RCC 7860 (cell line): ENCODE measurements at regions not wholly inside any gene's neighbourhood (a gene's known extent, or its start where the extent isn't known, plus 50 kb on each side); places are given as distances from the start of the nearest gene placed in this dataset.
A peak's percentile ranks its signal among the peaks of the same experiment; 100 is the strongest.
"Not testable (repeated sequence)": the region's sequence is repeated elsewhere in the genome, so short reads cannot be mapped to it uniquely, and the experiment has no call there.

Experiments used
- DNase-seq: peaks from one replicate; pipeline ENCODE4 v3.0.0-alpha.2; 2015; ENCODE audit warnings: low spot score
- FAIRE-seq: peaks from 2 replicates; lab custom pipeline; 2012; peaks lifted over from hg19 to GRCh38; lab: Jason Lieb, UNC

DNA sequence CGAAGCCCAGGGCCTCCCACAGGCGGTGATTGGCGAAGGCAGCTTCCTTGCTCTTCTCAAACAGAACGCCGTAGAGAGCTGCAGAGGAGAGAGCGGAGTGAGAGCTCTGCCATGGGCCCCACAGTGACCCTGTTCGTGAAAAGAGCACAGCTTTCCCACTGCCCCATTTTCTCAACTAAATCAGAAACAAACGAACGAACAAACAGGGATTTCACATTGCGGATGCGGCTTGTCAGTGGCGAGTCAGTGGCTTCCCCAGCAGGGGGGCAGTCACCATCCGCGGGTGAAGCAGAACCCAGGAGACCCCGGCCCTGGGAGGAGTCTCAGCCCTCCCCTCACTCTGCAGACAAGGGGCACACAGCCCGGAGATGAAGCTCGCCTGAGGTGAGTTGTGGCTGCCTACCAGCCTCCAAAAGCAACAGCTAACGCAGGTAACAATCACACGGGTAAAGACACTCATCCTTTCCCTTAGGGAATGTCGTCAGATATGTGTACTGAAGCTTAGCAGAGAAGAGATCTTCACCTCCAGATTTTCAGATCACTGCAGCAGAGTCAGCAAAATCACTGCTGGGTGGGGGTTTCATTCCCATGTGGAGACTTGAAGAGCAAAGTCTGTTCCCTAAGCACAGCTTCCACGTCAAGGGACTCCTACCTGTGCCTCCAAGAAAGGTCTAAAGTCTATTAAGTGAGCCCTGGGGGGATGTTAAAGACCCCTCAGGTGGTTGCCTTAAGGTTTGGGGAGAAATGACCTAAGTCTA lies 51.2 kb upstream of the GPR31 start:
- no peak for FAIRE-seq
- DNase-seq, result no peak

- no peak for DNase-seq
- no peak for FAIRE-seq
Observed at GRCh38 chr6:167209577-167209975, 51.8 kb upstream of the GPR31 start.

DNA sequence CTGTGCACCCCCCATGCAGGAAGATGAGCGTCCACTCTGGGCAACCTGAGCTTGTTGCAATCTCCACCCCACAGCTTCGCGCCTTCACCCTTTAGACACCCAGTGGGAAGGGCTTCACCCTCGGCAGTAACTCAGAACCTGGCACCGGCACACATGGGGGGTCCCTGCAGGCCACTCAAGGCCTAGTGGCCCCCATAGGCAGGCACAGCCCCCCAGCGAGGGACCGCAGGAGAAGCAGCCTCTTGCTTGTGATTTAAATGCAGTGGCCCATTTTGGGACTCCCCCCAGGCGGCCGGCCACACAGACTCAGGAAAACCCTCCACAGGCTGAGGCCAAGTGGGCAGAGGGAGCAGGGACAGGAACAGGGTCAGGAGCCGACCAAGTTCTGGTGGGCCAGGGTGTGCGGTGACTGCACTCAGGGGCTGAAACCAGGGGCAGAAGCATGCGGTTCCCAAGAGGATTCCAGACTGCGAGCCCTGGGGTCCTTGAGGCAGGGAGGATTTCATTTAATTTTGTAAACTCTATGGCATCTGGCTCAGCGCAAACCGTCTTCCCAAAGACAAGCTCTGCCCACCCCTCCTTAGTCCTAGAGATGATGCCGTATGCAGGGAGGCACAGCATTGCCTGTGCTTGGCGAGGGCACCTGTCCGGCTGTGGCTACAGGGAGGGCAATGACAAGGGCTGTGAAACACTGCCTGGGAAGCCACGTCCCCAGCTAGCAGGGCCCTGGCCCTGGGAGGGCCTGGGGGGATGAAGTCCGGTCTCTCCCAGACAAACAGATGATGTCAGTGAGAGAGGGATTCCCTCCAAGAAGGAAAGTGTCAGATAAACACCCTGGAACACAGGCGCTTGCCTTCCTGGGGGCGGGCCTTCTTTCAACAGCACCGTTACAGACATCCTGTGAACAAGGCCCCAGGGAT lies 52.9 kb upstream of the GPR31 start:
- no peak for FAIRE-seq
- DNase-seq, result no peak

DNA sequence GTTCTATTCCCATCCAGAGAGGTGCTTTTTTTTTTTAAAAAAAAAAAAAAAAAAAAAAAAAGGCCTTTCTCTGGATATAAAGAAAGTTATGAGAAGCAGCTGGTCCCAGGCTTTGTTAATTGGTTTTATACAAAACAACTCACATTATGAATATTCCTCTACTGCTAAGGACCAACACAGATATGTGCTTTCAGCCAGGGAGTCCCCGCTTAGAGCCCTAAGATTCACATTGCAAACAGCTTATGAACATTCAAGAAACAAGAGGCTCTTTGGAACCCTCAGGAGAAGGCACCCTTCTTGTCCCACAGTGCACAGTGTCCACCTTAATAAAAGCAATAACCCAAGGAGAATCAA lies 53.5 kb upstream of the GPR31 start:
- FAIRE-seq, result no peak
- DNase-seq, result no peak

GRCh38 chr6:167211881-167212712 lies 54.3 kb upstream of the GPR31 start:
- FAIRE-seq (no peak), DNase-seq (no peak)

DNA sequence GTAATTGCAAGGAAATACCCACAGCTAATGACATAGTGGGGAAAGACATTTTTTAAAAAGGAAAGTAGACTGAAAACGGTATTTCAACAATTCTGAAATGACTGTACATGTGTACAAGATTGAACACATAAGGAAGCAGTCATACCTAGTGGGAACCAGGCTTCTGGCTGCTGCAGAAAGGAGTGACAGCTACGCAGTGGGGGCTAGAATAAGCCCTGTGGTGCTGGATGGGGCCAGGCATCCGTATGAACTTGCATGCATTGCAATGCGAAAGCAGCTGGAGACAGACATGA lies 54.9 kb upstream of the GPR31 start:
- no peak for FAIRE-seq
- no peak for DNase-seq

- FAIRE-seq (no peak), DNase-seq (no peak)
Observed at GRCh38 chr6:167214206-167214605, 56.4 kb upstream of the GPR31 start.

DNA sequence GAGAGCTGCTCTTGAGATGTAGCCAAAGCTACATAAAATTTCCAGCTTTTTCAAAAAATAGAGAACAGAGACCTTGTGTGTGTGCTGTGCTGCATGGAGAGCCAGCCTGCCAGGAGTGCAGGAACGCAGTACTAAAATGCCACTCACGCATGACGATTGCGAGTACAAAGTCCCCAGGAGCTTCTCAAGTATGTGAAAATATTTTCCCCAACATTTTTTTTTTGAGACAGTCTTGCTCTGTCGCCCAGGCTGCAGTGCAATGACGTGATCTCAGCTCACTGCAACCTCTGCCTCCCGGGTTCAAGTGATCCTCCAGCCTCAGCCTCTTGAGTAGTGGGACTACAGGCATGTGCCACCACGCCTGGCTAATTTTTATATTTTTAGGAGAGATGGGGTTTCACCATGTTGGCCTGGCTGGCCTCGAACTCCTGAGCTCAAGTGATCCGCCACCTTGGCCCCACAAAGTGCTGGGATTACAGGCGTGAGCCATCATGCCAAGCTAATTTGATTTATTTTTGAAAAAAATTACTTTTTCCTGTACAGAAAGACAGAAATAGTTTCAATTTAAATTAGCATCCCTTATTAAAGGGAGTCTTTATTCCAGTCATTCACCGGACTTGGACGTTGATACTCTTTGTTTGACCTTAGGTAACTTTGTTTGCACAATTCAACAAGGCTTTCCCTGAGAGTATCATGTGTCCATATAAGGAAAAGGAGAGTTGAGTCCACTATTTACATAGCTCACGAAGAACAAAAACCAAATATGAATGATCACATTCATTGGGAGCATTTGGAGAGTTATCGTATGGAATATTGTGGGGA lies 57.9 kb upstream of the GPR31 start:
- not testable (repeated sequence) for DNase-seq, FAIRE-seq

DNA sequence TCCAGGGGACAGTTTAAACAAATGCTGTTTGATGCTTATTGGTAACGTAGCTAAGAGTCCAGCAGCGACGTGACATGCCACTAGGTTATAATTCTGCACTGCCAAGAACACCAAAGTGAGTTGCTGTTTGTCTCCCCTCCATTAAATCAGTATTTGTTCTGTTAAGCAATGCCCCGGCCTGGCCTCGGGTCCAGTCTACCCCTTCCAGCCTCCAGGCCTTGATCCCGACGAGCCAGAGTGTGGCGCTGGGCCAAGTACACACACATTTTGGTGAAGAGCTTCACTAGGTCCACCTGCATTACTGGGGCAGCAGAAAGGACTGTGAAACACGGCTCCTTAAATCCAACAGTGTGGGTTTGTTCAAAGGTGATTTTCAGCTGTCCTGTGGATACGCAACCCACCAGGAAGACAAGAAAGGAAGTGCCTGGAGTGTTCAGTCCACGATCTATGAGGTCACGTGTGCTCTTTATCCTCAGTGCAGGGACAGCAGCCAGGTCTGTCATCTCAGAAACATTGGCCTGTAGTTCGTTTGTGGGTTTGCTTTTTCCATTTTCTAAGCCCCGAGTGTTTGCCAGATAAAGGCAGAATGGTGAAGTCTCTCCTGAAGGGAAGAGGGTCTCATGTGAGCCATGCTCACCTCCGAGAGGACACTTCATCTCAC lies 58.7 kb upstream of the GPR31 start:
- not testable (repeated sequence) for DNase-seq, FAIRE-seq

DNA sequence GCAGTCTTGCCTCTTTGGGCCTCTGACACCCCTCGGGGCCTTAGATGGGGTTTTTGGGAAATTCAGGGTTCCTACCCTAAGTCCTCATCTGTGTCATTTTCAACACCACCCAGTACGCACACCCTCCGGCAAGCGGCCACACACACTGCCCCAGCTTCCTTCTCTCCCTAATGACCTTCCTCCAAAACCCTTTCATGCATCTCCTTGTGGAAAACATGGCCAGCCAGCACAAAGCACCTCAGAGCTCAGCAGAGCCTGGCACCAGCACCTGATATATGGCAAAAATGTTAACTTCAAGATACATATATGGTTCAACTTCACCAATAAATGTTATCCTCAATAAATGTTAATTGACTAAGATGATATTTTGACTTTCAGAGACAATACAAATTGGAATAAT lies 59.3 kb upstream of the GPR31 start:
- not testable (repeated sequence) for FAIRE-seq

GRCh38 chr6:167217951-167218759 lies 60.4 kb upstream of the GPR31 start:
- FAIRE-seq, result peak; percentile 77
- DNase-seq, result not testable (repeated sequence)

More for the DNA sequence above, 59.3 kb upstream of the GPR31 start:
- not testable (repeated sequence) for DNase-seq

- not testable (repeated sequence) for DNase-seq, FAIRE-seq
Observed at GRCh38 chr6:167219079-167219478, 61.3 kb upstream of the GPR31 start.

- DNase-seq (no peak), FAIRE-seq (no peak)
Observed at GRCh38 chr6:167219967-167220512, 62.3 kb upstream of the GPR31 start.

DNA sequence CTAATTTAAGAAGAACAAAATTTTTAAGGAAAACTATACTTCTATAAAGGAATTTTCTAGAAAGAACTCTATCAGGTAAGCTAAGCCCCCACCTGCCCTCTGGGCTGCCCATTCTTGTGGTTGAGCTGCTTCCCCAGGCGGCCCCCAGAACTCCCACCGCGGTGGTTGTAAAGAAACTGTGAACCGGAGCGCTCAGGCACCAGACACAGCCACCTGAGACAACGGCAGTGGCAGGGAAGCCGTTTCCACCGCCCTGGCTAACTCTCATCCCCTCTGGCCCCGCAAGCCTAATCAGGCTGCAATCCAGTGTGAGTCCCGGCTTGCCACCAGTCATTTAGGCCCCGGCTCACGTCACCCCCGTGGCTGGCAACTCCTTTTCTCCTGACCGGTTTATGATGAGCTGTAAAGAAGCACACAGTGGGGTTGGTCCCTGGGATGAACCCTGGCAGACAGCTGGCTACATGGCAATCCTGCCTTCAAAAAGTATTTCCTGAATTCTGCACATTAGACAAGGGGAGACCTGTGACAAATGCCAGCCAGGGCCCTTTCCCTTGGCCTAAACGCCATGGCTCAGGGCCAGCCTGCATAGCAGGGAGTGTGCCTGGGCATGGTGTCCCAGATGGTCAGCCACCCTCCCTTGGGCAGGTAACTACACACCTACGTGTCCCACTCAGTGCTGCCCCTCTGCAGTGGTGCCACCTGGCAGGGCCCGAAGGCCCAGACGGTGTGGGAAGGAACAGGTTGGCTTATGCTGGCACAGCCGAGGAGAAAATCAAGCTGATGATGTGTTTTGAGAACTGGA lies 63.8 kb upstream of the GPR31 start:
- FAIRE-seq (no peak), DNase-seq (no peak)

DNA sequence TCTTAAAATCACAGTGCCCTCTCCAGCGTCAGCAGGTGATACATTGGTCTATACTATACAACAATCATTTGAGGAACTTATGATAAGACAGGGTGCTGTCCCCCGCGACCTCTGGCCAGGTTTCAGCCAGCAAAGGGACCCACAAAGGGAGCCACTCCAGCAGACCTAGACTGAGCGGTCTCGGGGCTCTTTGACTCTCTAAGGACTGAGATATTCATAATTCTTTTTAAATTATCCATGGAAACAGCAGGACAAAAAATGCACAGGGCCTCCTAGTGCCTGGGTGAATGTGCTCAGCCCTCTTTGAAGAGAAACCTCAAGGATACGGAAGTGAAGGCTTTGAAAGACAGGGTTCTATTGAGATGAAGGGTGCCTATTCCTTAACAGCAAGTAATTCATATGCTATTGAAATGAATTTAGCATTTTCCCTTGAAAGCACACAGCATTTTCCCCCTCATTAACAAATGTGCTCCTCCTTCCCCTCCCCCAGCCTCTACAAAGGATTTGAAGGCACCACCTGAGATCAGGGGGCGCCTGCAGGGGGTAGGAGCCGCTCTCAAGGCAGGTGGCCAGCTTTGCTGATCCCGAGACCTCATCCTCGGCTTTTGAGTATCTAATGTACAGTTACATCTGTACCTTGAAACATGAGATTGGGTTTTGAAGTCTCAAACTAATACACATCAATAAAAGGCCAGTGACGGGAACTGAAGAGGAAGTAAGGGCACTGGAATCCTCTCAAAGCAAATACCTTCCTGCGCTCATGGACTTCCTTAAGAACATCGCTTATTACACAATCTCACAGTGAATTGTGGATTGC lies 65.3 kb upstream of the UNC93A start:
- FAIRE-seq, result not testable (repeated sequence)

GRCh38 chr6:167226383-167226685 lies 64.8 kb upstream of the UNC93A start:
- DNase-seq (no peak), FAIRE-seq (no peak)

More for the DNA sequence above, 65.3 kb upstream of the UNC93A start:
- DNase-seq, result not testable (repeated sequence)

GRCh38 chr6:167226791-167227190 lies 64.3 kb upstream of the UNC93A start:
- no peak for DNase-seq
- no peak for FAIRE-seq
